ENCODE measurements at regions not wholly inside any gene's neighbourhood (a gene's known extent, or its start where the extent isn't known, plus 50 kb on each side); places are given as distances from the start of the nearest gene placed in this dataset.

GRCh38 chr20:11982955-11983470 lies 65.3 kb downstream of the BTBD3 start:
- H3K4me3 ChIP-seq (ENCODE audit: insufficient read depth, low read depth, low read length) = no peak overlapping the region
- H2AFZ ChIP-seq (ENCODE audit: low read depth, low read length) = no peak overlapping the region
- H3K79me2 ChIP-seq (ENCODE audit: insufficient read depth, low read length) = no peaks in the 10 kb centered on the region
- DNase-seq (ENCODE audit: low read depth) (no peak), FAIRE-seq (no peak)
- H3K4me1 Mint-ChIP-seq (ENCODE audit: low read depth, unreplicated experiment) = no peaks in the 10 kb centered on the region
- H3K27me3 Mint-ChIP-seq (ENCODE audit: low read depth, unreplicated experiment) = no peaks in the 10 kb centered on the region
- H3K4me3 Mint-ChIP-seq (ENCODE audit: unreplicated experiment) = no peak overlapping the region
- H3K27me3 ChIP-seq (ENCODE audit: insufficient read depth, low read length) = peaks cover 2% of the 10 kb centered on the region
- no peaks in the 10 kb centered on the region for H3K4me1 ChIP-seq (ENCODE audit: insufficient read depth, low read length)
- H3K27ac ChIP-seq (ENCODE audit: low read depth, low read length) = no peak overlapping the region
- no peaks in the 10 kb centered on the region for H3K36me3 Mint-ChIP-seq (ENCODE audit: low read depth, unreplicated experiment)
- H3K4me2 ChIP-seq (ENCODE audit: low read length) = no peak overlapping the region
- H3K9ac ChIP-seq (ENCODE audit: low read length) = no peak overlapping the region
- no peaks in the 10 kb centered on the region for H3K36me3 ChIP-seq (ENCODE audit: insufficient read depth, low read length)
- H3K27ac Mint-ChIP-seq (ENCODE audit: unreplicated experiment) = no peak overlapping the region
- no peaks in the 10 kb centered on the region for H4K20me1 ChIP-seq (ENCODE audit: insufficient read depth, low read length)
- no peaks in the 10 kb centered on the region for H3K9me3 Mint-ChIP-seq (ENCODE audit: unreplicated experiment)
- no peaks in the 10 kb centered on the region for H3K9me3 ChIP-seq (ENCODE audit: insufficient read depth, low read depth, low read length)
- TF ChIP-seq EZH2 (IDR thresholded peaks at IDR 0.05; ENCODE audit: insufficient read depth, low read length) = no peak
- TF ChIP-seq, protein P1, sequence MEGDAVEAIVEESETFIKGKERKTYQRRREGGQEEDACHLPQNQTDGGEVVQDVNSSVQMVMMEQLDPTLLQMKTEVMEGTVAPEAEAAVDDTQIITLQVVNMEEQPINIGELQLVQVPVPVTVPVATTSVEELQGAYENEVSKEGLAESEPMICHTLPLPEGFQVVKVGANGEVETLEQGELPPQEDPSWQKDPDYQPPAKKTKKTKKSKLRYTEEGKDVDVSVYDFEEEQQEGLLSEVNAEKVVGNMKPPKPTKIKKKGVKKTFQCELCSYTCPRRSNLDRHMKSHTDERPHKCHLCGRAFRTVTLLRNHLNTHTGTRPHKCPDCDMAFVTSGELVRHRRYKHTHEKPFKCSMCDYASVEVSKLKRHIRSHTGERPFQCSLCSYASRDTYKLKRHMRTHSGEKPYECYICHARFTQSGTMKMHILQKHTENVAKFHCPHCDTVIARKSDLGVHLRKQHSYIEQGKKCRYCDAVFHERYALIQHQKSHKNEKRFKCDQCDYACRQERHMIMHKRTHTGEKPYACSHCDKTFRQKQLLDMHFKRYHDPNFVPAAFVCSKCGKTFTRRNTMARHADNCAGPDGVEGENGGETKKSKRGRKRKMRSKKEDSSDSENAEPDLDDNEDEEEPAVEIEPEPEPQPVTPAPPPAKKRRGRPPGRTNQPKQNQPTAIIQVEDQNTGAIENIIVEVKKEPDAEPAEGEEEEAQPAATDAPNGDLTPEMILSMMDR (IDR thresholded peaks at IDR 0.05; ENCODE audit: insufficient read depth, low read depth, low read length) = no peak

- H3K4me2 ChIP-seq (ENCODE audit: low read length) = no peak overlapping the region
- H3K9me3 Mint-ChIP-seq (ENCODE audit: unreplicated experiment) = no peaks in the 10 kb centered on the region
- H3K4me1 ChIP-seq (ENCODE audit: insufficient read depth, low read length) = no peaks in the 10 kb centered on the region
- FAIRE-seq (no peak), DNase-seq (ENCODE audit: low read depth) (no peak)
- TF ChIP-seq, protein P1 (IDR thresholded peaks at IDR 0.05; ENCODE audit: insufficient read depth, low read depth, low read length) = no peak
- TF ChIP-seq EZH2 (IDR thresholded peaks at IDR 0.05; ENCODE audit: insufficient read depth, low read length) = no peak
- H3K27me3 ChIP-seq (ENCODE audit: insufficient read depth, low read length) = peaks cover 2% of the 10 kb centered on the region
- H3K27ac ChIP-seq (ENCODE audit: low read depth, low read length) = no peak overlapping the region
- H3K27me3 Mint-ChIP-seq (ENCODE audit: low read depth, unreplicated experiment) = peaks cover 9% of the 10 kb centered on the region
- H3K36me3 ChIP-seq (ENCODE audit: insufficient read depth, low read length) = no peaks in the 10 kb centered on the region
- H3K4me3 Mint-ChIP-seq (ENCODE audit: unreplicated experiment) = no peak overlapping the region
- H2AFZ ChIP-seq (ENCODE audit: low read depth, low read length) = no peak overlapping the region
- no peaks in the 10 kb centered on the region for H3K9me3 ChIP-seq (ENCODE audit: insufficient read depth, low read depth, low read length)
- no peaks in the 10 kb centered on the region for H3K4me1 Mint-ChIP-seq (ENCODE audit: low read depth, unreplicated experiment)
- no peaks in the 10 kb centered on the region for H3K36me3 Mint-ChIP-seq (ENCODE audit: low read depth, unreplicated experiment)
- H3K79me2 ChIP-seq (ENCODE audit: insufficient read depth, low read length) = no peaks in the 10 kb centered on the region
- H3K9ac ChIP-seq (ENCODE audit: low read length) = no peak overlapping the region
- H3K27ac Mint-ChIP-seq (ENCODE audit: unreplicated experiment) = no peak overlapping the region
- no peak overlapping the region for H3K4me3 ChIP-seq (ENCODE audit: insufficient read depth, low read depth, low read length)
- no peaks in the 10 kb centered on the region for H4K20me1 ChIP-seq (ENCODE audit: insufficient read depth, low read length)
Observed at GRCh38 chr20:11986954-11987353, 69.3 kb downstream of the BTBD3 start.

DNA sequence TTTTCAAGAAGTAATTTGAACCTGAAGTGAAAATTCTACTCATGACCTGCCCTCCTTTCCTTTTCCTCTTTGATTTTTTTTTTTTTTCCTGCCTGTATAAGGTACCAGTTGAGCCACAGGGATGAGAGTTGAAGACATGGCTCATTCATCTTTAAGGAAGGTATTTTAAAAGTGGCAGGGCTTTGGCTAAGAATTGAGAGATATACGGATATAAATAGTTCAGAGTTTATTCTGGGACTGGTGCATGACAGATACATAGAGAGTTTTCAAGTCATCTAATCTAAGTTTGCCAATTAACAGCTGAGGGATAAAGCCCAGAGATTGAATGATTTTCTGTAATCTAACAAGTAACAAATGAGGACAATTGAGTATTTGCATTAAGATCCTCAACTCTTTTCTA lies 69.8 kb downstream of the BTBD3 start:
- Histone ChIP-seq H3K27ac (ENCODE audit: low read depth, low read length) (no peak overlapping the region), H3K27me3 (ENCODE audit: insufficient read depth, low read length) (peaks cover 2% of the 10 kb centered on the region), H3K4me2 (ENCODE audit: low read length) (no peak overlapping the region), H3K4me1 (ENCODE audit: insufficient read depth, low read length) (no peaks in the 10 kb centered on the region), H3K9me3 (ENCODE audit: insufficient read depth, low read depth, low read length) (no peaks in the 10 kb centered on the region), H3K79me2 (ENCODE audit: insufficient read depth, low read length) (no peaks in the 10 kb centered on the region), H3K36me3 (ENCODE audit: insufficient read depth, low read length) (no peaks in the 10 kb centered on the region), H2AFZ (ENCODE audit: low read depth, low read length) (no peak overlapping the region), H3K4me3 (ENCODE audit: insufficient read depth, low read depth, low read length) (no peak overlapping the region), H4K20me1 (ENCODE audit: insufficient read depth, low read length) (no peaks in the 10 kb centered on the region), H3K9ac (ENCODE audit: low read length) (no peak overlapping the region)
- H3K4me1 Mint-ChIP-seq (ENCODE audit: low read depth, unreplicated experiment) = no peaks in the 10 kb centered on the region
- FAIRE-seq (no peak), DNase-seq (ENCODE audit: low read depth) (no peak)
- no peaks in the 10 kb centered on the region for H3K9me3 Mint-ChIP-seq (ENCODE audit: unreplicated experiment)
- H3K27ac Mint-ChIP-seq (ENCODE audit: unreplicated experiment) = no peak overlapping the region
- H3K4me3 Mint-ChIP-seq (ENCODE audit: unreplicated experiment) = no peak overlapping the region
- TF ChIP-seq EZH2 (IDR thresholded peaks at IDR 0.05; ENCODE audit: insufficient read depth, low read length) = no peak
- TF ChIP-seq, protein P1 (IDR thresholded peaks at IDR 0.05; ENCODE audit: insufficient read depth, low read depth, low read length) = no peak
- H3K36me3 Mint-ChIP-seq (ENCODE audit: low read depth, unreplicated experiment) = no peaks in the 10 kb centered on the region
- H3K27me3 Mint-ChIP-seq (ENCODE audit: low read depth, unreplicated experiment) = peaks cover 9% of the 10 kb centered on the region
